OCI-LY3 (cell line): ENCODE measurements at regions not wholly inside any gene's neighbourhood (a gene's known extent, or its start where the extent isn't known, plus 50 kb on each side); places are given as distances from the start of the nearest gene placed in this dataset.

Experiments
- H2AFZ ChIP-seq: fragments of 200-600, 300-600 bp; shearing (Covaris generic); 2 replicates; pipeline ENCODE4 v1.6.0; 2014; ENCODE audit warnings: antibody characterized with exemption, low read depth, low read length
- H3K27ac ChIP-seq: fragments of 200-600, 300-600 bp; sonication (generic); 2 replicates; pipeline ENCODE4 v1.5.1; 2014; ENCODE audit warnings: mild to moderate bottlenecking, low read length, moderate library complexity, mixed read lengths
- H3K27me3 ChIP-seq: fragments of 200-600, 300-600 bp; sonication (generic); 2 replicates; pipeline ENCODE4 v1.6.1; 2014; ENCODE audit warnings: low read depth, low read length, mixed read lengths
- H3K36me3 ChIP-seq: fragments of 200-600, 300-600 bp; sonication (generic); replicated peaks from 2 replicates; pipeline ENCODE3; 2014; ENCODE audit warnings: low read depth, low read length, mixed read lengths
- H3K4me1 ChIP-seq: fragments of 300-600, 200-600 bp; sonication (generic); 2 replicates; pipeline ENCODE4 v1.6.1; 2014; ENCODE audit warnings: low read length, mixed read lengths
- H3K4me2 ChIP-seq: fragments of 200-600, 300-600 bp; sonication (generic); 2 replicates; pipeline ENCODE4 v1.6.1; 2014; ENCODE audit warnings: low read length, mixed read lengths
- H3K4me3 ChIP-seq: fragments of 300-600, 200-600 bp; sonication (generic); 2 replicates; pipeline ENCODE4 v1.5.1; 2014; ENCODE audit warnings: antibody characterized with exemption, mild to moderate bottlenecking, low read length, moderate library complexity
- H3K79me2 ChIP-seq: fragments of 300-600, 200-600 bp; shearing (Covaris generic); 2 replicates; pipeline ENCODE4 v1.6.1; 2014; ENCODE audit warnings: mild to moderate bottlenecking, low read length, mixed read lengths
- H3K9ac ChIP-seq: fragments of 300-600, 200-600 bp; shearing (Covaris generic); 2 replicates; pipeline ENCODE4 v1.6.0; 2014; ENCODE audit warnings: mild to moderate bottlenecking, low read length, moderate library complexity
- H3K9me3 ChIP-seq: fragments of 200-600, 300-600 bp; shearing (Covaris generic); 2 replicates; pipeline ENCODE4 v1.6.1; 2014; ENCODE audit warnings: low read length, mixed read lengths; ENCODE audit not compliant: insufficient read depth
- H4K20me1 ChIP-seq: fragments of 200-600, 300-600 bp; sonication (generic); 2 replicates; pipeline ENCODE4 v1.6.1; 2016; ENCODE audit warnings: low read length, mixed read lengths; ENCODE audit not compliant: insufficient read depth
- CTCF ChIP-seq: fragments of 200-600, 300-600 bp; sonication (generic); IDR thresholded peaks from 2 replicates; pipeline ENCODE4 v1.5.1; 2014; ENCODE audit warnings: antibody characterized with exemption, low read length, low read depth
- EZH2phosphoT487 ChIP-seq: fragments of 200-600 bp; shearing (Covaris generic); IDR thresholded peaks from 2 replicates; pipeline ENCODE4 v1.6.1; 2018; ENCODE audit warnings: antibody characterized with exemption, mixed run types, low read depth

DNA sequence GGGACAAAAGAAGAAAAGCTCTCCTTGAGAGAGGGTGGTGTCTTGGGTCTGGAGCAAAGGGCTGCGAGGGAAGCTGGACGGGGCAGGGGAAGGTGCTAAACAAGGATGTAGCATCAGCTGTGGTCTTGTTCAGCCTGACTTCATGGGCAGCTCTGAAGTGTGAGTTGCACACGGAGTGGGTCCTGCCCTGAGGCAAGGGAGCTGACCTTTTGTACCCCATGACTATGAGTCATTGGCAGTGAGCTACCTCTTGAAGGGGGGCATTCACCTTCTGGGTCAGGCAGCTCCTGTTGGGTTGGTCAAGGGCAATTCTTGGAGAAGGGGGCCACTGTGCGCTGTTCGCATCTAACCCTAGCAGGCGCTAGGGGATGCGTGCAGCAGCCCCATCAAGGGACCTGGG lies 151.8 kb downstream of the SMIM20 start:
- Histone ChIP-seq H3K36me3 (no peaks in the 10 kb centered on the region), H4K20me1 (no peaks in the 10 kb centered on the region), H2AFZ (no peak overlapping the region), H3K79me2 (no peaks in the 10 kb centered on the region), H3K4me1 (peaks cover 21% of the 10 kb centered on the region), H3K27me3 (no peaks in the 10 kb centered on the region; the same call in 1 of the 2 replicates), H3K4me3 (no peak overlapping the region), H3K4me2 (no peak overlapping the region), H3K9ac (no peak overlapping the region), H3K27ac (no peak overlapping the region), H3K9me3 (no peaks in the 10 kb centered on the region)
- TF ChIP-seq CTCF (no peak), EZH2phosphoT487 (no peak)

DNA sequence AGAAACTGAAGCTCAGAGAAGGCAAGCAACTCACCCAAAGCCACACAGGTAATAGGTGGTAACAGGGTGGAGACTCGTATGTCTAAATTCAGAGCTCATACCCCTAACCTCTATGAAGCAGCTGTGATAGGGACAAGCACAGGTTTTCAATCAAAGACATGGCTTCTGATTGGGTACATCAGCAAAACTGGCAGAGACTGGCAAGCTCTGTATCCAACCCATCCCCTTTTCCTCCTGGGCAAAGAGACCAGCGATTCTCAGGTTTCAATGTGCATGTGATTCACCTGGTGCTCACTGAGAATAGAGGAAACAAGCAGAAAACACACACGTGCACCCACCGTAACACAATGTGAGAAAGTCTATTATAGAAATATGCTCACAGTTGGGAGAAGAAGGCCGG lies 153.0 kb downstream of the SMIM20 start:
- Histone ChIP-seq H3K79me2 (no peaks in the 10 kb centered on the region), H3K27ac (no peak overlapping the region), H3K4me1 (peaks cover 26% of the 10 kb centered on the region), H3K9ac (no peak overlapping the region), H3K27me3 (no peaks in the 10 kb centered on the region; the same call in 1 of the 2 replicates), H3K9me3 (no peaks in the 10 kb centered on the region), H3K4me2 (no peak overlapping the region), H3K4me3 (no peak overlapping the region), H3K36me3 (no peaks in the 10 kb centered on the region), H2AFZ (no peak overlapping the region), H4K20me1 (no peaks in the 10 kb centered on the region)
- TF ChIP-seq EZH2phosphoT487: no peak
- no peak for TF ChIP-seq CTCF

- Histone ChIP-seq H2AFZ (no peak overlapping the region), H3K4me1 (peaks cover 39% of the 10 kb centered on the region), H3K4me3 (no peak overlapping the region), H3K4me2 (peak overlapping the region; percentile 41), H3K9me3 (no peaks in the 10 kb centered on the region), H3K79me2 (no peaks in the 10 kb centered on the region), H3K27me3 (no peaks in the 10 kb centered on the region; the same call in 1 of the 2 replicates), H3K27ac (no peak overlapping the region), H3K36me3 (no peaks in the 10 kb centered on the region), H3K9ac (peak overlapping the region; percentile 20; the same call in 1 of the 2 replicates), H4K20me1 (no peaks in the 10 kb centered on the region)
- TF ChIP-seq CTCF (peak; percentile 90), EZH2phosphoT487 (no peak)
Observed at GRCh38 chr4:26069218-26069617, 155.2 kb downstream of the SMIM20 start.

DNA sequence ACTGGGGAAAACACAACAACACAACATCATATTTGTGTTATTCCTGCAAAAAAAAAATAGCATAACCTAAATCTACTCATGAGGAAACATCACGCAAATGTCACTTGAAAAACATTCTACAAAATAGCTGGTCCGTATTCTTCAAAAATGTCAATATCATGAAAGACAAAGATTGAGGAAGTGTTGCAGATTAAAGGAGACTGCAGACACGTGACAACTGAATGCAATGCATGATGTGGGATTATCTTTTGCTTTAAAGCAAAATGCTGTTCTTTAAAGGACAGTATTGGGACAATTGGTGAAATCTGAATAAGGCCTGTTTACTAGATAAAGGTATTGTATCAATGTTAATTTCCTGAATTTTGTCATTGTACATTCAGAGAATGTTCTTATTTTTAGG lies 157.7 kb downstream of the SMIM20 start:
- no peaks in the 10 kb centered on the region for H3K27me3 ChIP-seq
- H3K4me1 ChIP-seq: peaks cover 62% of the 10 kb centered on the region
- peaks cover 1% of the 10 kb centered on the region for H3K9me3 ChIP-seq
- no peak overlapping the region for H3K9ac ChIP-seq
- peak overlapping the region; percentile 7 for H3K4me2 ChIP-seq
- peak overlapping the region; percentile 48 for H2AFZ ChIP-seq
- H3K4me3 ChIP-seq: no peak overlapping the region
- H4K20me1 ChIP-seq: no peaks in the 10 kb centered on the region
- H3K79me2 ChIP-seq: no peaks in the 10 kb centered on the region
- TF ChIP-seq EZH2phosphoT487 (no peak), CTCF (no peak)
- H3K36me3 ChIP-seq: peaks cover 1% of the 10 kb centered on the region
- peak overlapping the region; percentile 12; the same call in 1 of the 2 replicates for H3K27ac ChIP-seq
